ENCODE measurements at regions not wholly inside any gene's neighbourhood (a gene's known extent, or its start where the extent isn't known, plus 50 kb on each side); places are given as distances from the start of the nearest gene placed in this dataset.

DNA sequence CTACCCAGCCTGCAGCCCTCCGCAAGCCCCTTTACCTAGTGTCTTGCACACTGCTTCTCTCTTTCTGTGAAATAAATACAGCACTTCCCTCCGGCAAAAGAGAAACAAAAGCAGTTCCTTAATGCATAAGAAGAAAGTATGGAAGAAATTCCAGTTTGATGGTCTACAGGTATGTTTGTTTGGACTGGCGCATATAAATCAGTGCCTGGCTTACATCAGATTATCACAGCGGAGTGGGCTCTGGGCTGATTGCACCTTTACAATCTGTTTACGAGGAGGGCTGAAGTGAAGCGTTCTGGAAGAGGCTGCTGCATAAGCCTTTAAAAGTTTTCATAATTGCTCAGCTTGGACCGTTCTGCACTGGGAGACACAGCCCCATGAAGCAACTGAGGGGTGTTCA, 153.5 kb upstream of the FOXF1 start:
- ATAC-seq (ENCODE audit: low read depth) (no peak), DNase-seq (ENCODE audit: low spot score) (no peak)
- no peaks in the 10 kb centered on the region for H3K4me1 ChIP-seq (ENCODE audit: insufficient read depth, poor library complexity, severe bottlenecking)
- H3K36me3 ChIP-seq (ENCODE audit: low read depth) = no peaks in the 10 kb centered on the region
- H3K9me3 ChIP-seq (ENCODE audit: severe bottlenecking) = no peaks in the 10 kb centered on the region
- TF ChIP-seq, protein P1, sequence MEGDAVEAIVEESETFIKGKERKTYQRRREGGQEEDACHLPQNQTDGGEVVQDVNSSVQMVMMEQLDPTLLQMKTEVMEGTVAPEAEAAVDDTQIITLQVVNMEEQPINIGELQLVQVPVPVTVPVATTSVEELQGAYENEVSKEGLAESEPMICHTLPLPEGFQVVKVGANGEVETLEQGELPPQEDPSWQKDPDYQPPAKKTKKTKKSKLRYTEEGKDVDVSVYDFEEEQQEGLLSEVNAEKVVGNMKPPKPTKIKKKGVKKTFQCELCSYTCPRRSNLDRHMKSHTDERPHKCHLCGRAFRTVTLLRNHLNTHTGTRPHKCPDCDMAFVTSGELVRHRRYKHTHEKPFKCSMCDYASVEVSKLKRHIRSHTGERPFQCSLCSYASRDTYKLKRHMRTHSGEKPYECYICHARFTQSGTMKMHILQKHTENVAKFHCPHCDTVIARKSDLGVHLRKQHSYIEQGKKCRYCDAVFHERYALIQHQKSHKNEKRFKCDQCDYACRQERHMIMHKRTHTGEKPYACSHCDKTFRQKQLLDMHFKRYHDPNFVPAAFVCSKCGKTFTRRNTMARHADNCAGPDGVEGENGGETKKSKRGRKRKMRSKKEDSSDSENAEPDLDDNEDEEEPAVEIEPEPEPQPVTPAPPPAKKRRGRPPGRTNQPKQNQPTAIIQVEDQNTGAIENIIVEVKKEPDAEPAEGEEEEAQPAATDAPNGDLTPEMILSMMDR (IDR thresholded peaks at IDR 0.05; ENCODE audit: poor library complexity, severe bottlenecking) = no peak
- H3K4me3 ChIP-seq (ENCODE audit: severe bottlenecking) = no peak overlapping the region
- H3K27ac ChIP-seq (ENCODE audit: poor library complexity, severe bottlenecking) = no peak overlapping the region
- peaks cover 38% of the 10 kb centered on the region for H3K27me3 ChIP-seq (ENCODE audit: insufficient read depth, poor library complexity, severe bottlenecking)

DNA sequence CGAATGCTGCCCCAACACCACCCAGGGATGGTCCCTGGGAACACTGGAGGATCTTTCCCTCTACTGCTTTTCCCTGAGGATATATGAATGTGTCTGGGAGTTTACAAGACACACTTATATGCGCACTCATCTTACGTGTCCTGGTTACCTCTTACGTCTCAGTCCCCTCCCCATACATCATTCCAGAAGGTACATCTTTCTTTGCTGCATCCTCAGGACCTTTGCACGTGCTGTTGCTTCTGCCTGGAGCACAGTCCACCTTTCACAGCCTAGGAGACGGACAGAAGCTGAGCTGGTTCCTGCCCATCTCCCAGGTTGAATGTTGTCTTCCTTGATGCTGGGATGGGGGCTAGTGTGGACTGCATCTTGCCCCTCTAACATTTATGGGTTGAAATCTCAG, 153.0 kb upstream of the FOXF1 start:
- TF ChIP-seq, protein P1 (IDR thresholded peaks at IDR 0.05; ENCODE audit: poor library complexity, severe bottlenecking) = no peak
- DNase-seq (ENCODE audit: low spot score) (no peak), ATAC-seq (ENCODE audit: low read depth) (no peak)
- Histone ChIP-seq H3K9me3 (ENCODE audit: severe bottlenecking) (no peaks in the 10 kb centered on the region), H3K27ac (ENCODE audit: poor library complexity, severe bottlenecking) (no peak overlapping the region), H3K4me3 (ENCODE audit: severe bottlenecking) (no peak overlapping the region), H3K27me3 (ENCODE audit: insufficient read depth, poor library complexity, severe bottlenecking) (peaks cover 40% of the 10 kb centered on the region), H3K4me1 (ENCODE audit: insufficient read depth, poor library complexity, severe bottlenecking) (no peaks in the 10 kb centered on the region), H3K36me3 (ENCODE audit: low read depth) (no peaks in the 10 kb centered on the region)

DNA sequence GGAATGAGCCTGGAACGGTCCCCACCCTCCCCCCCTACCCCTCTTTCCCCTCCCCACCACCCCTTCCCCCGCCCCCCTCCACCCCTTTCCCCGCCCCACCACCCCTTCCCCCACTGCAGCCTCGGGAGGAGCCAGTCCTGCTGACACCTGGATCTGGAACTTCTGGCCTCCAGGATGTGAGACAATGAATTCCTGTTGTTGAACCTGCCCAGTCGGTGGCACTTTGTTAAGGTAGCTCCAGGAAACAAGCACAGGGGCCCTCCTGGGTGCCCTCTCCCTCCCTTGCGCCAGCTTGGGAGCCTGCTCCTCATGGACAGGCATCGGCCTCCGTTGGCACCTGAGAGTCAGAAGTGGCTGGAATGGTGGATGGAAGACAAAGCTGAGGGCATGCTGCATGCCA, 152.4 kb upstream of the FOXF1 start:
- TF ChIP-seq, protein P1 (IDR thresholded peaks at IDR 0.05; ENCODE audit: poor library complexity, severe bottlenecking) = no peak
- no peak overlapping the region for H3K27ac ChIP-seq (ENCODE audit: poor library complexity, severe bottlenecking)
- H3K36me3 ChIP-seq (ENCODE audit: low read depth) = no peaks in the 10 kb centered on the region
- H3K27me3 ChIP-seq (ENCODE audit: insufficient read depth, poor library complexity, severe bottlenecking) = peaks cover 40% of the 10 kb centered on the region
- ATAC-seq (ENCODE audit: low read depth) = no peak
- no peaks in the 10 kb centered on the region for H3K9me3 ChIP-seq (ENCODE audit: severe bottlenecking)
- H3K4me1 ChIP-seq (ENCODE audit: insufficient read depth, poor library complexity, severe bottlenecking) = no peaks in the 10 kb centered on the region
- DNase-seq (ENCODE audit: low spot score) = no peak
- H3K4me3 ChIP-seq (ENCODE audit: severe bottlenecking) = no peak overlapping the region

DNA sequence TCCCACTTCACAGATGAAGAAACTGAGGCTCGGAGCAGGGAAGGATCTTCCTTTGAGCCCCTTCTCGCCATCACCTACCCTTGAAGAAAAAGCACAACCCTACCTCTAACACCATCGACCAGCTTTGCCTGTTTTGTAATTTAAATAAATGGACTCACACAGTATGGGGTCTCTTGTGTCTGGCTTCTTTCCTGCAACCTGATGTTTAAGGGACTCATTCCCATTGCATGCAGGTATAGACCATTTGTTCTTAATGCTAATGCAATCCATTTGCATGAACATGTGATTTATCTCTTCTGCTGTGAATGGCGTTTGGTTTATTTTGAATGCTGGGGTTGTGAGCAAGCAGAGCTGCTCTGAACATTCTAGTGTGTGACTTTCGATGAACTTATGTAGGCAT, 150.8 kb upstream of the FOXF1 start:
- no peaks in the 10 kb centered on the region for H3K36me3 ChIP-seq (ENCODE audit: low read depth)
- DNase-seq (ENCODE audit: low spot score) (no peak), ATAC-seq (ENCODE audit: low read depth) (no peak)
- H3K4me1 ChIP-seq (ENCODE audit: insufficient read depth, poor library complexity, severe bottlenecking) = peaks cover 4% of the 10 kb centered on the region
- TF ChIP-seq, protein P1 (IDR thresholded peaks at IDR 0.05; ENCODE audit: poor library complexity, severe bottlenecking) = no peak
- H3K9me3 ChIP-seq (ENCODE audit: severe bottlenecking) = no peaks in the 10 kb centered on the region
- no peak overlapping the region for H3K27ac ChIP-seq (ENCODE audit: poor library complexity, severe bottlenecking)
- H3K4me3 ChIP-seq (ENCODE audit: severe bottlenecking) = no peak overlapping the region
- peaks cover 46% of the 10 kb centered on the region for H3K27me3 ChIP-seq (ENCODE audit: insufficient read depth, poor library complexity, severe bottlenecking)

DNA sequence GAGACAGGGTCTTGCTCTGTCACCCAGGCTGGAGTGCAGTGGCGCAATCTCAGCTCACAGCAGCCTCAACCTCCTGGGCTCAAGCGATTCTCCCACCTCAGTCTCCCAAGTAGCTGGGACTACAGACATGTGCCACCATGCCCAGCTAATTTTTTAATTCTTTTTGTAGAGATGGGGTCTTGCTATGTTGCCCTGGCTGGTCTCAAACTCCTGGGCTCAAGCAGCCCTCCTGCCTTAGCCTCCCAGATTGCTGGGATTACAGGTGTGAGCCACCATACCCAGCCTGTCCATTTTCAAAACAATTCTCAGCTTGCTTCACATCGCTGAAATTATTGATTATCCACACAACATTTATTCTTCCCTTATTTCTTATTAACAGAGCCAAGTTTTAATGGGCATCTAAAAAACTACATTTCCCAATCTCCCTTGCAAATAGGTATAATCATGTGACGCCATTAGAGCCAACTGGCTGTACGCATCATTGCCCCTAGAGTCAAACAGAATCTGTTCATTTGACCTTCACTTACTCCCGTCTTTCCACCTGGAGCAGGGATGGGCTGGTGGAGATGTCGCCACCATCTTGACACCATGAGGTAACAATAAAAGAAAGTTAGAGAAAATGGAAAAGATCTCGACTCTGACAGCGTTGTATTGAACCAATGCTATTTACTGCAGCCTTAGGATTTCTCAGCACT, 148.0 kb upstream of the FOXF1 start:
- Histone ChIP-seq H3K36me3 (ENCODE audit: low read depth) (no peaks in the 10 kb centered on the region), H3K4me1 (ENCODE audit: insufficient read depth, poor library complexity, severe bottlenecking) (peaks cover 4% of the 10 kb centered on the region), H3K9me3 (ENCODE audit: severe bottlenecking) (no peaks in the 10 kb centered on the region), H3K4me3 (ENCODE audit: severe bottlenecking) (no peak overlapping the region), H3K27me3 (ENCODE audit: insufficient read depth, poor library complexity, severe bottlenecking) (peaks cover 56% of the 10 kb centered on the region), H3K27ac (ENCODE audit: poor library complexity, severe bottlenecking) (peak overlapping the region; percentile 52)
- no peak for DNase-seq (ENCODE audit: low spot score)
- ATAC-seq (ENCODE audit: low read depth) = no peak
- TF ChIP-seq, protein P1 (IDR thresholded peaks at IDR 0.05; ENCODE audit: poor library complexity, severe bottlenecking) = no peak
